PFSK-1 (cell line): ENCODE measurements at regions not wholly inside any gene's neighbourhood (a gene's known extent, or its start where the extent isn't known, plus 50 kb on each side); places are given as distances from the start of the nearest gene placed in this dataset.

ENCODE experiments used
- FOXP2 ChIP-seq: optimal IDR thresholded peaks from 2 replicates; pipeline ENCODE3; 2011; ENCODE audit warnings: borderline replicate concordance, control low read depth, inconsistent platforms; ENCODE audit not compliant: insufficient read depth; ENCODE audit errors: extremely low read length, extremely low read depth
- POLR2AphosphoS5 ChIP-seq: IDR thresholded peaks from 2 replicates; pipeline ENCODE4 v1.6.1; 2012; ENCODE audit warnings: low read depth, mild to moderate bottlenecking, control low read depth, low read length, moderate library complexity
- SIN3A ChIP-seq: IDR thresholded peaks from 2 replicates; pipeline ENCODE4 v1.6.1; 2012; ENCODE audit warnings: mild to moderate bottlenecking, low read length, moderate library complexity, borderline replicate concordance; ENCODE audit not compliant: insufficient read depth
- TAF1 ChIP-seq: IDR thresholded peaks from 2 replicates; pipeline ENCODE4 v1.6.1; 2012; ENCODE audit warnings: low read length, control low read depth, borderline replicate concordance; ENCODE audit not compliant: insufficient read depth
- TF ChIP-seq, protein P1 (sequence below), 2 experiments: IDR thresholded peaks; 2 replicates each; pipeline versions ENCODE4 v1.6.1 to v1.8.0; 2011 to 2012; ENCODE audit warnings: low read depth in 2 of 2, low read length in 2 of 2, control low read depth in 1 of 2, inconsistent platforms in 1 of 2, mild to moderate bottlenecking in 1 of 2, moderate library complexity in 1 of 2; ENCODE audit not compliant: insufficient read depth in 1 of 2

DNA sequence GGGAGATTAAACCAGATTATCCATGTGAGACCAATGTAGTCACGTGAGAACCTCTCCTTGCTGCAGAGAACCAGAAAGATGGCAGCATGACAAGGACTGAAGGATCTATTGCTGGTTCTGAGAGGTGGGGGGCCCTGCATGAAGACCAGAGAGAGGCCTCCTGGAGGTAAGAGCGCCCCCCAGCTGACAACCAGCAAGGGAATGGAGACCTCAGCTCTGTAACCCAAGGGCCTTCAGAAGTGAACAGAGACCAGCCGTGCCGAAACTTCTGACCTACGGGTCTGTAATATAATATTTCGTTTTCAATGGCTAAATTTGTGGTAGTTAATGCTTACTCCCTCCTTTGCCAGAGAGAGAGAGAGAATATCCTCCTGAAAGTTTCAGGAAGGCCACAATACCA is 524.1 kb upstream of the TBX3 start:
- TF ChIP-seq POLR2AphosphoS5: no peak
- TF ChIP-seq SIN3A: no peak
- TF ChIP-seq FOXP2: no peak
- TF ChIP-seq, protein P1, sequence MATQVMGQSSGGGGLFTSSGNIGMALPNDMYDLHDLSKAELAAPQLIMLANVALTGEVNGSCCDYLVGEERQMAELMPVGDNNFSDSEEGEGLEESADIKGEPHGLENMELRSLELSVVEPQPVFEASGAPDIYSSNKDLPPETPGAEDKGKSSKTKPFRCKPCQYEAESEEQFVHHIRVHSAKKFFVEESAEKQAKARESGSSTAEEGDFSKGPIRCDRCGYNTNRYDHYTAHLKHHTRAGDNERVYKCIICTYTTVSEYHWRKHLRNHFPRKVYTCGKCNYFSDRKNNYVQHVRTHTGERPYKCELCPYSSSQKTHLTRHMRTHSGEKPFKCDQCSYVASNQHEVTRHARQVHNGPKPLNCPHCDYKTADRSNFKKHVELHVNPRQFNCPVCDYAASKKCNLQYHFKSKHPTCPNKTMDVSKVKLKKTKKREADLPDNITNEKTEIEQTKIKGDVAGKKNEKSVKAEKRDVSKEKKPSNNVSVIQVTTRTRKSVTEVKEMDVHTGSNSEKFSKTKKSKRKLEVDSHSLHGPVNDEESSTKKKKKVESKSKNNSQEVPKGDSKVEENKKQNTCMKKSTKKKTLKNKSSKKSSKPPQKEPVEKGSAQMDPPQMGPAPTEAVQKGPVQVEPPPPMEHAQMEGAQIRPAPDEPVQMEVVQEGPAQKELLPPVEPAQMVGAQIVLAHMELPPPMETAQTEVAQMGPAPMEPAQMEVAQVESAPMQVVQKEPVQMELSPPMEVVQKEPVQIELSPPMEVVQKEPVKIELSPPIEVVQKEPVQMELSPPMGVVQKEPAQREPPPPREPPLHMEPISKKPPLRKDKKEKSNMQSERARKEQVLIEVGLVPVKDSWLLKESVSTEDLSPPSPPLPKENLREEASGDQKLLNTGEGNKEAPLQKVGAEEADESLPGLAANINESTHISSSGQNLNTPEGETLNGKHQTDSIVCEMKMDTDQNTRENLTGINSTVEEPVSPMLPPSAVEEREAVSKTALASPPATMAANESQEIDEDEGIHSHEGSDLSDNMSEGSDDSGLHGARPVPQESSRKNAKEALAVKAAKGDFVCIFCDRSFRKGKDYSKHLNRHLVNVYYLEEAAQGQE (IDR thresholded peaks at IDR 0.05; ENCODE audit: insufficient read depth in 1 of 2, low read depth in 2 of 2, low read length in 2 of 2): no peak
- no peak for TF ChIP-seq TAF1

DNA sequence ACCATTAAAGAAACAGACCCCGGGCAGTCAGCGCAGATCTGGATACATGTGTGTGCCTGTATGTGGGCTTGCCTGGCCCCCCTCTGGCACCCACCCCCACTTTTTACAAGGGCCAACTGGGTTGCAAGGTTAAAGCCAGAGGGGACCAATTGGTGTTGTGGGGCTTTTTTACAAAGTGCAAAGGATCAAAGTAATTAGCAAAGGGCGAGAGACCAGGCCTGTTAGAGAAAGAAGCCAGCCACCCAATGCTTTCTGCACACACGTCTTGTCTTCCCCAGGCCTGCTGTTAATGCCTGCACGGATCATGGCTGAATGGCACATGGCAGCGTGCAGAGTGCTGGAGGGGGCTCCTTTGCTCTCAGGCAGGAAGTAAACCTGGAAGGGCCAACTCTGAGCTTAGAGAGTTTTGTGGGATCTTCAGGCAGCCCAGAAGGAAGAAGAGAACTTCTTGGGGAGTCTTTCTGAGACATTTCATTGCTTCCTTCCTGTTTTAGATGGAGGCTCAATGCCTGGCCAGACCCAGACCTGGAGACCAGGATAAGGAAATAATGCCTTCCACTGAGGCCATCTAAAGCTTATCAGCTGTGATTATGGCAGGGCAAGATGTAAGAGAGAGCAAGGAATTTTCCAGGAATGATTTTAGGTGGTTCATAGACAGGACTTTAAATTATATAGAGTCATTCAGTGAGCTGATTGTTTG is 523.4 kb upstream of the TBX3 start:
- TF ChIP-seq, protein P1 (IDR thresholded peaks at IDR 0.05; ENCODE audit: insufficient read depth in 1 of 2, low read depth in 2 of 2, low read length in 2 of 2): no peak
- TF ChIP-seq POLR2AphosphoS5 (no peak), FOXP2 (no peak), SIN3A (no peak), TAF1 (no peak)

DNA sequence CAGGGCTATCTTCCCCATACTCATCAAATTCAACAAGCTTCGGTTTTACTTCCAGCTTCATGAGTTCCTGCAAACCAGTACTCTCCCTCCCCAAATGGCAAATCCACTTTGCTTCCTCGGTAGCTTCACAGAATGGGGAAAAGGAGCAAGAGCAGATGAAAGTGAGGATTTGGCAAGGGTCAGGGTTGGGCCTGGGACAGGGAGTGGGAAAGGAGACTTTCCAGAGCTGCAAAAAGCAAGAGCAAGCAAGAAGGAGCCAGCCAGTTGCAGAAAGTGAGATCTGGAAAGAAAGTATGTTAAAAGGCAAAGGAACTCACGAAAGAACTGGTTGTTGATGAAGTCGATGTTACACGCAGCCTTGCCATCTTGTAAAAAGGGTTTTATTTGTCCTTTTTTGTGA is 522.8 kb upstream of the TBX3 start:
- TF ChIP-seq, protein P1 (IDR thresholded peaks at IDR 0.05; ENCODE audit: insufficient read depth in 1 of 2, low read depth in 2 of 2, low read length in 2 of 2): no peak
- TF ChIP-seq TAF1: no peak
- TF ChIP-seq POLR2AphosphoS5: no peak
- TF ChIP-seq SIN3A: no peak
- TF ChIP-seq FOXP2: no peak

DNA sequence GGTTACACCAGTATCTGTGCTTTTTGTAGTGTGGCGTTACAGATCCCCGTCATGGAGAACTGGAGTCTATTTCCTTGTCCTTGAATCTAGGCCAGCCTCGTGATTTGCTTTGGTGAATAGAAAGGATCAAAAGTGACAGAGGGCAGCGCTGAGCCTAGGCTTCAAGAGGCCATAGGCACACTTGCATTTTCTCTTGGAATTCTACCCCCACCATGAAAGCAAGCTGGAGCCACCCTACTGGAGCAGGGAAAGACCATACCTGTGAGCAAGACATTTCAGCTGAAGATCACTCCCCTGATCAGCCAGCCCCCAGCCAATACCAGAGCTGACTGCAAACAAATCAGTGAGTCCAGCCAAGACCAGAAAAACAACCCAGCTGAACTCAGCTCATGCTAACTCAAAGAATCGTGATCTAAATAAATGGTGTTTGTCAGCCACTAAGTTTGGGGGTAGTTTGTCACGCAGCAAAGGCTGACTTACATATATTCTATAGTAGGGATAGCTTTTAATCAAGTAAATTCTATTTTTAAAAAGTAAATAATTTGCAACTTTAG is 521.9 kb upstream of the TBX3 start:
- TF ChIP-seq, protein P1 (IDR thresholded peaks at IDR 0.05; ENCODE audit: insufficient read depth in 1 of 2, low read depth in 2 of 2, low read length in 2 of 2): no peak
- no peak for TF ChIP-seq TAF1
- TF ChIP-seq FOXP2: no peak
- TF ChIP-seq SIN3A: no peak
- no peak for TF ChIP-seq POLR2AphosphoS5
